Liver (tissue), 8 donors: ENCODE measurements at regions not wholly inside any gene's neighbourhood (a gene's known extent, or its start where the extent isn't known, plus 50 kb on each side); places are given as distances from the start of the nearest gene placed in this dataset.

Experiments used
- DNase-seq: peaks from one replicate; pipeline ENCODE4 v3.0.0-alpha.2; 2017; ENCODE audit warnings: low spot score
- H3K27ac ChIP-seq, 2 donors: one replicate each; pipeline ENCODE4 v1.7.0; 2013; ENCODE audit warnings: inconsistent platforms in 2 of 2, low read length in 2 of 2, control low read depth in 1 of 2, low read depth in 1 of 2, mild to moderate bottlenecking in 1 of 2
- H3K27me3 ChIP-seq, 4 donors: one replicate each; pipeline versions ENCODE4 v1.6.1 to v1.7.0; 2013; ENCODE audit warnings: low read length in 3 of 4, inconsistent platforms in 1 of 4, mild to moderate bottlenecking in 1 of 4, moderate library complexity in 1 of 4; ENCODE audit not compliant: control insufficient read depth in 4 of 4, insufficient read depth in 4 of 4
- H3K36me3 ChIP-seq, 4 donors: one replicate each; pipeline versions ENCODE4 v1.6.1 to v1.7.0; 2013; ENCODE audit warnings: low read length in 3 of 4, mild to moderate bottlenecking in 3 of 4, low read depth in 1 of 4, moderate library complexity in 1 of 4; ENCODE audit not compliant: control insufficient read depth in 4 of 4, insufficient read depth in 3 of 4
- H3K4me1 ChIP-seq, 4 donors: one replicate each; pipeline versions ENCODE4 v1.6.1 to v1.7.0; 2013; ENCODE audit warnings: low read length in 3 of 4, mild to moderate bottlenecking in 3 of 4, moderate library complexity in 1 of 4; ENCODE audit not compliant: control insufficient read depth in 4 of 4, insufficient read depth in 4 of 4
- H3K4me3 ChIP-seq, 3 donors: one replicate each; pipeline versions ENCODE4 v1.6.1 to v1.7.0; 2013; ENCODE audit warnings: low read length in 3 of 3, control low read depth in 1 of 3, low read depth in 1 of 3, mild to moderate bottlenecking in 1 of 3
- H3K9ac ChIP-seq, 2 donors: one replicate each; pipeline ENCODE4 v1.7.0; 2013; ENCODE audit warnings: low read length in 2 of 2, mild to moderate bottlenecking in 2 of 2, moderate library complexity in 2 of 2, control low read depth in 1 of 2, low read depth in 1 of 2
- H3K9me3 ChIP-seq, 4 donors: one replicate each; pipeline versions ENCODE4 v1.6.1 to v1.7.0; 2013; ENCODE audit warnings: low read length in 3 of 4; ENCODE audit not compliant: control insufficient read depth in 4 of 4
- FOXA1 ChIP-seq: IDR thresholded peaks from 2 replicates; pipeline ENCODE4 v1.6.1; 2016; ENCODE audit warnings: antibody characterized with exemption
- GABPA ChIP-seq, 2 donors: IDR thresholded peaks in 1 of 2; conservative IDR thresholded peaks in 1 of 2; 2 replicates each; pipeline ENCODE4 v1.6.1; 2016; ENCODE audit warnings: antibody characterized with exemption in 2 of 2, mild to moderate bottlenecking in 1 of 2, moderate library complexity in 1 of 2
- HNF4A ChIP-seq, 2 donors: conservative IDR thresholded peaks; 2 replicates each; pipeline ENCODE4 v1.6.1; 2016; ENCODE audit warnings: antibody characterized with exemption in 2 of 2, mild to moderate bottlenecking in 2 of 2
- HNF4G ChIP-seq: IDR thresholded peaks from 2 replicates; pipeline ENCODE4 v1.6.1; 2016; ENCODE audit warnings: antibody characterized with exemption
- JUND ChIP-seq, 2 donors: IDR thresholded peaks; 2 replicates each; pipeline ENCODE4 v1.6.1; 2016; ENCODE audit warnings: antibody characterized with exemption in 2 of 2
- MAX ChIP-seq: IDR thresholded peaks from 2 replicates; pipeline ENCODE4 v1.6.1; 2016; ENCODE audit warnings: antibody characterized with exemption
- NR2F2 ChIP-seq: IDR thresholded peaks from 2 replicates; pipeline ENCODE4 v1.6.1; 2016; ENCODE audit warnings: antibody characterized with exemption
- RAD21 ChIP-seq, 2 donors: IDR thresholded peaks; 2 replicates each; pipeline ENCODE4 v1.6.1; 2016; ENCODE audit warnings: antibody characterized with exemption in 2 of 2, mild to moderate bottlenecking in 2 of 2
- RXRA ChIP-seq, 2 donors: IDR thresholded peaks; 2 replicates each; pipeline ENCODE4 v1.6.1; 2017 to 2018; ENCODE audit warnings: antibody characterized with exemption in 2 of 2, mild to moderate bottlenecking in 1 of 2
- TAF1 ChIP-seq: conservative IDR thresholded peaks from 2 replicates; pipeline ENCODE4 v1.6.1; 2016; ENCODE audit warnings: antibody characterized with exemption, mild to moderate bottlenecking
- YY1 ChIP-seq: IDR thresholded peaks from 2 replicates; pipeline ENCODE4 v1.6.1; 2016; ENCODE audit warnings: antibody characterized with exemption, mild to moderate bottlenecking
- WGBS: extraction: QIAGEN DNeasy Blood & Tissue Kit; methylation state at CpG from one replicate; pipeline ENCODE4 v1.1.7; 2013; 5-methylcytosine and 5-hydroxymethylcytosine counted together
- TF ChIP-seq, protein P1 (sequence below): IDR thresholded peaks from 2 replicates; pipeline ENCODE4 v1.6.1; 2016; ENCODE audit warnings: antibody characterized with exemption
- TF ChIP-seq, protein P2 (sequence below): IDR thresholded peaks from 2 replicates; pipeline ENCODE4 v1.6.1; 2016; ENCODE audit warnings: antibody characterized with exemption, mild to moderate bottlenecking
- TF ChIP-seq, protein P3 (sequence below): fragments of 150-350 bp; IDR thresholded peaks from 2 replicates; pipeline ENCODE4 v1.5.1; 2017; ENCODE audit warnings: improper control_type of control experiment, low read depth, low read length; ENCODE audit not compliant: missing input control
- TF ChIP-seq, protein P4 (sequence below): IDR thresholded peaks from 2 replicates; pipeline ENCODE4 v1.6.1; 2016; ENCODE audit warnings: antibody characterized with exemption
- donor health status: healthy.
- donor health status: healthy.
- donor health status: healthy.
- donor health status: healthy.
- donor health status: healthy.

- WGBS = 80% methylated on average over 3 of the region's 3 CpGs
- TF ChIP-seq, protein P1, sequence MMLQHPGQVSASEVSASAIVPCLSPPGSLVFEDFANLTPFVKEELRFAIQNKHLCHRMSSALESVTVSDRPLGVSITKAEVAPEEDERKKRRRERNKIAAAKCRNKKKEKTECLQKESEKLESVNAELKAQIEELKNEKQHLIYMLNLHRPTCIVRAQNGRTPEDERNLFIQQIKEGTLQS = no peak
- no peak for TF ChIP-seq YY1
- TF ChIP-seq, protein P2, sequence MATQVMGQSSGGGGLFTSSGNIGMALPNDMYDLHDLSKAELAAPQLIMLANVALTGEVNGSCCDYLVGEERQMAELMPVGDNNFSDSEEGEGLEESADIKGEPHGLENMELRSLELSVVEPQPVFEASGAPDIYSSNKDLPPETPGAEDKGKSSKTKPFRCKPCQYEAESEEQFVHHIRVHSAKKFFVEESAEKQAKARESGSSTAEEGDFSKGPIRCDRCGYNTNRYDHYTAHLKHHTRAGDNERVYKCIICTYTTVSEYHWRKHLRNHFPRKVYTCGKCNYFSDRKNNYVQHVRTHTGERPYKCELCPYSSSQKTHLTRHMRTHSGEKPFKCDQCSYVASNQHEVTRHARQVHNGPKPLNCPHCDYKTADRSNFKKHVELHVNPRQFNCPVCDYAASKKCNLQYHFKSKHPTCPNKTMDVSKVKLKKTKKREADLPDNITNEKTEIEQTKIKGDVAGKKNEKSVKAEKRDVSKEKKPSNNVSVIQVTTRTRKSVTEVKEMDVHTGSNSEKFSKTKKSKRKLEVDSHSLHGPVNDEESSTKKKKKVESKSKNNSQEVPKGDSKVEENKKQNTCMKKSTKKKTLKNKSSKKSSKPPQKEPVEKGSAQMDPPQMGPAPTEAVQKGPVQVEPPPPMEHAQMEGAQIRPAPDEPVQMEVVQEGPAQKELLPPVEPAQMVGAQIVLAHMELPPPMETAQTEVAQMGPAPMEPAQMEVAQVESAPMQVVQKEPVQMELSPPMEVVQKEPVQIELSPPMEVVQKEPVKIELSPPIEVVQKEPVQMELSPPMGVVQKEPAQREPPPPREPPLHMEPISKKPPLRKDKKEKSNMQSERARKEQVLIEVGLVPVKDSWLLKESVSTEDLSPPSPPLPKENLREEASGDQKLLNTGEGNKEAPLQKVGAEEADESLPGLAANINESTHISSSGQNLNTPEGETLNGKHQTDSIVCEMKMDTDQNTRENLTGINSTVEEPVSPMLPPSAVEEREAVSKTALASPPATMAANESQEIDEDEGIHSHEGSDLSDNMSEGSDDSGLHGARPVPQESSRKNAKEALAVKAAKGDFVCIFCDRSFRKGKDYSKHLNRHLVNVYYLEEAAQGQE = no peak
- TF ChIP-seq, protein P3, sequence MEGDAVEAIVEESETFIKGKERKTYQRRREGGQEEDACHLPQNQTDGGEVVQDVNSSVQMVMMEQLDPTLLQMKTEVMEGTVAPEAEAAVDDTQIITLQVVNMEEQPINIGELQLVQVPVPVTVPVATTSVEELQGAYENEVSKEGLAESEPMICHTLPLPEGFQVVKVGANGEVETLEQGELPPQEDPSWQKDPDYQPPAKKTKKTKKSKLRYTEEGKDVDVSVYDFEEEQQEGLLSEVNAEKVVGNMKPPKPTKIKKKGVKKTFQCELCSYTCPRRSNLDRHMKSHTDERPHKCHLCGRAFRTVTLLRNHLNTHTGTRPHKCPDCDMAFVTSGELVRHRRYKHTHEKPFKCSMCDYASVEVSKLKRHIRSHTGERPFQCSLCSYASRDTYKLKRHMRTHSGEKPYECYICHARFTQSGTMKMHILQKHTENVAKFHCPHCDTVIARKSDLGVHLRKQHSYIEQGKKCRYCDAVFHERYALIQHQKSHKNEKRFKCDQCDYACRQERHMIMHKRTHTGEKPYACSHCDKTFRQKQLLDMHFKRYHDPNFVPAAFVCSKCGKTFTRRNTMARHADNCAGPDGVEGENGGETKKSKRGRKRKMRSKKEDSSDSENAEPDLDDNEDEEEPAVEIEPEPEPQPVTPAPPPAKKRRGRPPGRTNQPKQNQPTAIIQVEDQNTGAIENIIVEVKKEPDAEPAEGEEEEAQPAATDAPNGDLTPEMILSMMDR = no peak
- no peak for TF ChIP-seq RXRA (IDR thresholded peaks at IDR 0.05)
- TF ChIP-seq RAD21 (IDR thresholded peaks at IDR 0.05) = no peak
- TF ChIP-seq NR2F2 = no peak
- no peak for TF ChIP-seq GABPA (IDR thresholded peaks at IDR 0.05 in 1 of 2, conservative IDR thresholded peaks at IDR 0.05 in 1 of 2)
- TF ChIP-seq HNF4G = no peak
- TF ChIP-seq HNF4A (conservative IDR thresholded peaks at IDR 0.05) = no peak
- no peak for TF ChIP-seq TAF1
- no peak for TF ChIP-seq FOXA1
- TF ChIP-seq MAX = no peak
- no peak for TF ChIP-seq JUND (IDR thresholded peaks at IDR 0.05)
- Histone ChIP-seq H3K27ac (no peak overlapping the region), H3K9ac (no peak overlapping the region), H3K9me3 (no peaks in the 10 kb centered on the region), H3K36me3 (no peaks in the 10 kb centered on the region), H3K4me3 (no peak overlapping the region), H3K27me3 (no peaks in the 10 kb centered on the region), H3K4me1 (no peaks in the 10 kb centered on the region)
- DNase-seq = no peak
Measured at GRCh38 chr2:12126318-12126717, 379.9 kb downstream of the LPIN1 start.

GRCh38 chr2:12127638-12128037 is 381.2 kb downstream of the LPIN1 start:
- no peak overlapping the region for H3K4me3 ChIP-seq
- H3K4me1 ChIP-seq = no peaks in the 10 kb centered on the region
- TF ChIP-seq, protein P1 = no peak
- TF ChIP-seq HNF4G = no peak
- TF ChIP-seq, protein P2 = no peak
- no peak for TF ChIP-seq YY1
- TF ChIP-seq GABPA (IDR thresholded peaks at IDR 0.05 in 1 of 2, conservative IDR thresholded peaks at IDR 0.05 in 1 of 2) = no peak
- TF ChIP-seq, protein P4, sequence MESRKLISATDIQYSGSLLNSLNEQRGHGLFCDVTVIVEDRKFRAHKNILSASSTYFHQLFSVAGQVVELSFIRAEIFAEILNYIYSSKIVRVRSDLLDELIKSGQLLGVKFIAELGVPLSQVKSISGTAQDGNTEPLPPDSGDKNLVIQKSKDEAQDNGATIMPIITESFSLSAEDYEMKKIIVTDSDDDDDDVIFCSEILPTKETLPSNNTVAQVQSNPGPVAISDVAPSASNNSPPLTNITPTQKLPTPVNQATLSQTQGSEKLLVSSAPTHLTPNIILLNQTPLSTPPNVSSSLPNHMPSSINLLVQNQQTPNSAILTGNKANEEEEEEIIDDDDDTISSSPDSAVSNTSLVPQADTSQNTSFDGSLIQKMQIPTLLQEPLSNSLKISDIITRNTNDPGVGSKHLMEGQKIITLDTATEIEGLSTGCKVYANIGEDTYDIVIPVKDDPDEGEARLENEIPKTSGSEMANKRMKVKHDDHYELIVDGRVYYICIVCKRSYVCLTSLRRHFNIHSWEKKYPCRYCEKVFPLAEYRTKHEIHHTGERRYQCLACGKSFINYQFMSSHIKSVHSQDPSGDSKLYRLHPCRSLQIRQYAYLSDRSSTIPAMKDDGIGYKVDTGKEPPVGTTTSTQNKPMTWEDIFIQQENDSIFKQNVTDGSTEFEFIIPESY = no peak
- TF ChIP-seq RXRA (IDR thresholded peaks at IDR 0.05) = no peak
- no peak for TF ChIP-seq RAD21 (IDR thresholded peaks at IDR 0.05)
- no peak for TF ChIP-seq MAX
- TF ChIP-seq, protein P3 = no peak
- TF ChIP-seq JUND (IDR thresholded peaks at IDR 0.05) = no peak
- H3K9me3 ChIP-seq = no peaks in the 10 kb centered on the region
- DNase-seq = no peak
- H3K9ac ChIP-seq = no peak overlapping the region
- H3K27ac ChIP-seq = no peak overlapping the region
- WGBS = 53% methylated on average over 2 of the region's 2 CpGs
- H3K36me3 ChIP-seq = no peaks in the 10 kb centered on the region
- H3K27me3 ChIP-seq = no peaks in the 10 kb centered on the region
